OCI-LY7 (cell line): ENCODE measurements at regions not wholly inside any gene's neighbourhood (a gene's known extent, or its start where the extent isn't known, plus 50 kb on each side); places are given as distances from the start of the nearest gene placed in this dataset.

Source experiments
- BruUV-seq: library from RNA; stranded (reverse); fragments of 400-500 nt; replicated peaks from 2 replicates; lab custom pipeline; 2021; lab: Mats Ljungman, UMichigan
- CTCF ChIA-PET: fragments of 300-600 bp; sonication (Branson Sonifier 250); formaldehyde crosslinking; loops from one replicate; lab custom pipeline; 2022; ENCODE audit warnings: antibody characterized with exemption; ENCODE audit not compliant: unreplicated experiment; lab: Charles Lee
- POLR2A ChIA-PET: fragments of 300-600 bp; sonication (Branson Sonifier 250); formaldehyde crosslinking; loops from one replicate; lab custom pipeline; 2022; ENCODE audit warnings: antibody characterized with exemption; lab: Charles Lee
- DNase-seq: peaks from one replicate; pipeline ENCODE4 v3.0.0-alpha.2; 2015; ENCODE audit warnings: low spot score
- H2AFZ ChIP-seq: fragments of 200-600 bp; sonication (generic), shearing (Covaris generic); 2 replicates; pipeline ENCODE4 v1.6.1; 2014; ENCODE audit warnings: mild to moderate bottlenecking, antibody characterized with exemption, low read length, moderate library complexity
- H3K27ac ChIP-seq: fragments of 200-600 bp; sonication (generic); 2 replicates; pipeline ENCODE4 v1.5.1; 2014; ENCODE audit warnings: mixed run types, low read depth, mild to moderate bottlenecking, moderate library complexity, low read length, inconsistent platforms; ENCODE audit not compliant: poor library complexity, severe bottlenecking
- H3K36me3 ChIP-seq: fragments of 200-600 bp; sonication (generic); 2 replicates; pipeline ENCODE4 v1.6.1; 2014; ENCODE audit warnings: mild to moderate bottlenecking, antibody characterized with exemption, low read length, moderate library complexity, mixed read lengths; ENCODE audit not compliant: insufficient read depth
- H3K4me1 ChIP-seq: fragments of 200-600 bp; sonication (generic); 2 replicates; pipeline ENCODE4 v1.5.1; 2014; ENCODE audit warnings: mild to moderate bottlenecking, low read length; ENCODE audit not compliant: insufficient read depth, poor library complexity, severe bottlenecking
- H3K4me2 ChIP-seq: fragments of 200-600 bp; sonication (generic); 2 replicates; pipeline ENCODE4 v1.6.1; 2014; ENCODE audit warnings: mild to moderate bottlenecking, low read length
- H3K4me3 ChIP-seq: fragments of 200-600 bp; sonication (generic); 2 replicates; pipeline ENCODE4 v1.5.1; 2014; ENCODE audit warnings: mild to moderate bottlenecking, low read depth, low read length; ENCODE audit not compliant: poor library complexity, severe bottlenecking
- H3K79me2 ChIP-seq: fragments of 200-600 bp; sonication (generic); 2 replicates; pipeline ENCODE4 v1.6.1; 2016; ENCODE audit warnings: low read depth, mild to moderate bottlenecking, low read length, moderate library complexity, mixed read lengths; ENCODE audit not compliant: insufficient read depth
- H3K9me2 ChIP-seq: fragments of 200-600 bp; sonication (generic); 2 replicates; pipeline ENCODE4 v1.6.1; 2016; ENCODE audit warnings: mild to moderate bottlenecking, low read length, mixed read lengths; ENCODE audit not compliant: insufficient read depth
- H3K9me3 ChIP-seq: fragments of 200-600 bp; sonication (generic); 2 replicates; pipeline ENCODE4 v1.6.1; 2014; ENCODE audit warnings: mild to moderate bottlenecking, mixed run types, low read length, mixed read lengths
- H4K20me1 ChIP-seq: fragments of 200-600 bp; sonication (generic); 2 replicates; pipeline ENCODE4 v1.6.1; 2014; ENCODE audit warnings: mild to moderate bottlenecking, antibody characterized with exemption, low read length, moderate library complexity, mixed read lengths; ENCODE audit not compliant: insufficient read depth
- CTCF ChIP-seq: fragments of 200-600 bp; sonication (generic); conservative IDR thresholded peaks from 2 replicates; pipeline ENCODE4 v1.5.1; 2014; ENCODE audit warnings: mild to moderate bottlenecking, antibody characterized with exemption, low read length, moderate library complexity, mixed read lengths
- EZH2phosphoT487 ChIP-seq: fragments of 200-600 bp; sonication (generic); IDR thresholded peaks from 2 replicates; pipeline ENCODE4 v1.6.1; 2018; ENCODE audit warnings: low read depth, borderline replicate concordance, mild to moderate bottlenecking, mixed run types, antibody characterized with exemption, low read length, moderate library complexity, mixed read lengths
- intact Hi-C: fragments of 100-400 bp; cut with micrococcal nuclease; formaldehyde crosslinking; loops from one replicate; pipeline ENCODE4 v1.10.0; 2022; ENCODE audit not compliant: unreplicated experiment

DNA sequence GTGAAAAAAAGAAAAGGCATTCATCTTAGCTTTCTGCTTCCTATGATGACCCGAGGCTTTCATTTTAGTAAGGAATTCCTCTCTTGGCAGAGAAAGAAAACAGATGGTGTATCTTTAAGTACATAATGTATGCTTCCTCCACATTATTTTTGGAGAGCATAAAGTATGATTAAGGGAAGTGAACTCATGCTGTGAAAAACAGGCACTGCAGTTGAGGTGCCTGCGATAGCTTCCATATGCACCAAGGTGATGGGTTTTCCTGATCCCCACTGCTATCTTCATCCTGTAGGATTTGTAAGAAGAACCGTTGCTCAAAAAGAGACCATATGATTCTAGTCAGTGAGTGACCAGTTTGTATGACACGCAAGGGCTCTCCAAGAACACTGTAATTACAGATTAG, 411.5 kb upstream of the MCTP2 start:
- Histone ChIP-seq H3K4me2 (no peak overlapping the region), H3K9me3 (no peaks in the 10 kb centered on the region), H3K4me1 (no peaks in the 10 kb centered on the region), H2AFZ (no peak overlapping the region), H3K4me3 (no peak overlapping the region), H3K36me3 (no peaks in the 10 kb centered on the region), H3K9me2 (no peaks in the 10 kb centered on the region), H3K27ac (no peak overlapping the region), H4K20me1 (no peaks in the 10 kb centered on the region; the same call in 1 of the 2 replicates), H3K79me2 (no peaks in the 10 kb centered on the region)
- CTCF ChIA-PET, result no interaction called here
- intact Hi-C loops, result no loop called here
- BruUV-seq, result no TSS peak
- TF ChIP-seq EZH2phosphoT487 (no peak), CTCF (no peak)
- POLR2A ChIA-PET, result no interaction called here
- no peak for DNase-seq

GRCh38 chr15:93816815-93817214, 414.5 kb upstream of the MCTP2 start:
- intact Hi-C loops, result no loop called here
- BruUV-seq, result no TSS peak
- CTCF ChIA-PET, result no interaction called here

More at GRCh38 chr15:93816815-93817214, 414.5 kb upstream of the MCTP2 start:
- Histone ChIP-seq H3K4me3 (no peak overlapping the region), H4K20me1 (no peaks in the 10 kb centered on the region), H3K9me3 (no peaks in the 10 kb centered on the region), H2AFZ (no peak overlapping the region), H3K36me3 (no peaks in the 10 kb centered on the region), H3K4me2 (no peak overlapping the region), H3K79me2 (no peaks in the 10 kb centered on the region), H3K27ac (no peak overlapping the region), H3K9me2 (no peaks in the 10 kb centered on the region), H3K4me1 (no peaks in the 10 kb centered on the region)
- no peak for DNase-seq
- POLR2A ChIA-PET, result interaction anchor here (0.7 kb wide), 1 partner anchor 70 kb away, joined by 6 read pairs; no protein-coding TSS in a partner anchor
- no peak for TF ChIP-seq CTCF
- no peak for TF ChIP-seq EZH2phosphoT487
